ENCODE measurements at regions not wholly inside any gene's neighbourhood (a gene's known extent, or its start where the extent isn't known, plus 50 kb on each side); places are given as distances from the start of the nearest gene placed in this dataset.

DNA sequence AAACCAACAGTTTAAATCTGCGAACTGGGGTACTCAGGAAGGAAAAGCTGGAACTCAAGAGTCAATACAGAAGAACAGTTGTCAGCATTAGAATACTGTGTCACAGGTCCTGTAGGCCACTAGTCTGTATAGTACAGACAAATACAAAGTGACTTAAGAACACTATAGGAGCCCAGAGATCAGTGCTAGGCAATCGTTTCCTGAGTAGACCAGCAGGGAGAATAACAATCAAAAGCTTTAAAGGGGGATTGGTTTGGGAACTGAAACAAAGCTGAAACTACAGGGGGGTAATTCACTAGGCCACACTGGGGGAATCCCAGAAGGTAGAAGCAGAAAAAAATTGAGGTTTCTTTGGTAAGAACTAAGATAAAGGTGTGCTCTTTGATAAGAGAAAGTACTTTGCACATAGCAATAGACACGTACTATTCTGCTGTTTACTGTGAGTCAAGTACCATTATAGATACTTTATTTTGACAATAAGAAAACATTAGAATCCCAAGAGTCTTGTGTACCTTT, 339.7 kb downstream of the PCDH19 start:
- Histone ChIP-seq H3K4me1 (ENCODE audit: control insufficient read depth, extremely low read depth, insufficient read depth, low read length) (no peaks in the 10 kb centered on the region), H3K27me3 (ENCODE audit: control insufficient read depth in 2 of 2, insufficient read depth in 2 of 2, low read length in 2 of 2) (no peaks in the 10 kb centered on the region), H3K9ac (replicated peaks; ENCODE audit: extremely low read depth, insufficient read depth, low read length) (no peak overlapping the region), H3K79me2 (ENCODE audit: control insufficient read depth, insufficient read depth, low read length) (no peaks in the 10 kb centered on the region), H4K20me1 (replicated peaks; ENCODE audit: control insufficient read depth, extremely low read depth, insufficient read depth, low read length) (no peaks in the 10 kb centered on the region), H3K9me1 (replicated peaks; ENCODE audit: control insufficient read depth, extremely low read depth, insufficient read depth, low read length) (no peaks in the 10 kb centered on the region), H3K4me3 (replicated peaks in 1 of 3; ENCODE audit: insufficient read depth in 1 of 3, low read depth in 1 of 3, low read length in 3 of 3) (no peak overlapping the region), H3K9me3 (replicated peaks; ENCODE audit: control insufficient read depth, insufficient read depth, low read length) (no peaks in the 10 kb centered on the region), H3K27ac (ENCODE audit: insufficient read depth, low read depth, low read length) (no peak overlapping the region), H2AFZ (ENCODE audit: low read depth, low read length) (no peak overlapping the region), H3K4me2 (ENCODE audit: insufficient read depth, low read length) (no peak overlapping the region), H3K36me3 (ENCODE audit: control insufficient read depth in 2 of 2, extremely low read depth in 1 of 2, insufficient read depth in 2 of 2, low read length in 2 of 2) (no peaks in the 10 kb centered on the region)
- no peak for TF ChIP-seq GATA2 (IDR thresholded peaks at IDR 0.05; ENCODE audit: insufficient read depth, insufficient read length, low read depth, low read length)
- TF ChIP-seq POLR2A (IDR thresholded peaks at IDR 0.05; ENCODE audit: low read depth, low read length), result no peak
- no peak for TF ChIP-seq JUN (IDR thresholded peaks at IDR 0.05; ENCODE audit: borderline replicate concordance, insufficient read depth, insufficient read length, low read depth)
- no peak for TF ChIP-seq MYC (IDR thresholded peaks at IDR 0.05; ENCODE audit: low read depth, low read length)
- TF ChIP-seq FOS (IDR thresholded peaks at IDR 0.05; ENCODE audit: borderline replicate concordance, insufficient read depth, low read length), result no peak
- no peak for TF ChIP-seq EZH2 (IDR thresholded peaks at IDR 0.05; ENCODE audit: borderline replicate concordance, low read depth, low read length, severe bottlenecking)
- TF ChIP-seq, protein P1, sequence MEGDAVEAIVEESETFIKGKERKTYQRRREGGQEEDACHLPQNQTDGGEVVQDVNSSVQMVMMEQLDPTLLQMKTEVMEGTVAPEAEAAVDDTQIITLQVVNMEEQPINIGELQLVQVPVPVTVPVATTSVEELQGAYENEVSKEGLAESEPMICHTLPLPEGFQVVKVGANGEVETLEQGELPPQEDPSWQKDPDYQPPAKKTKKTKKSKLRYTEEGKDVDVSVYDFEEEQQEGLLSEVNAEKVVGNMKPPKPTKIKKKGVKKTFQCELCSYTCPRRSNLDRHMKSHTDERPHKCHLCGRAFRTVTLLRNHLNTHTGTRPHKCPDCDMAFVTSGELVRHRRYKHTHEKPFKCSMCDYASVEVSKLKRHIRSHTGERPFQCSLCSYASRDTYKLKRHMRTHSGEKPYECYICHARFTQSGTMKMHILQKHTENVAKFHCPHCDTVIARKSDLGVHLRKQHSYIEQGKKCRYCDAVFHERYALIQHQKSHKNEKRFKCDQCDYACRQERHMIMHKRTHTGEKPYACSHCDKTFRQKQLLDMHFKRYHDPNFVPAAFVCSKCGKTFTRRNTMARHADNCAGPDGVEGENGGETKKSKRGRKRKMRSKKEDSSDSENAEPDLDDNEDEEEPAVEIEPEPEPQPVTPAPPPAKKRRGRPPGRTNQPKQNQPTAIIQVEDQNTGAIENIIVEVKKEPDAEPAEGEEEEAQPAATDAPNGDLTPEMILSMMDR (IDR thresholded peaks at IDR 0.05; ENCODE audit: extremely low read depth in 1 of 2, insufficient read depth in 1 of 2, low read depth in 1 of 2, low read length in 2 of 2), result no peak
- no peak for TF ChIP-seq POLR2AphosphoS5 (IDR thresholded peaks at IDR 0.05; ENCODE audit: insufficient read depth, low read depth, low read length)
- TF ChIP-seq, protein P2, sequence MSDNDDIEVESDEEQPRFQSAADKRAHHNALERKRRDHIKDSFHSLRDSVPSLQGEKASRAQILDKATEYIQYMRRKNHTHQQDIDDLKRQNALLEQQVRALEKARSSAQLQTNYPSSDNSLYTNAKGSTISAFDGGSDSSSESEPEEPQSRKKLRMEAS (IDR thresholded peaks at IDR 0.05; ENCODE audit: insufficient read depth, insufficient read length), result no peak
- intact Hi-C loops (cut with micrococcal nuclease), result no loop called here
- ChIA-PET CTCF (no interaction called here), POLR2A (no interaction called here)
- no TSS peak for BruUV-seq (replicated peaks)
- FAIRE-seq, result no peak
- DNase-seq (ENCODE audit: low read depth, low spot score), result no peak
- dilution Hi-C loops (cut with MboI; ENCODE audit: extremely low pct_ligation_motif_present, low sequenced_read_pairs), result no loop called here
